ENCODE measurements at regions not wholly inside any gene's neighbourhood (a gene's known extent, or its start where the extent isn't known, plus 50 kb on each side); places are given as distances from the start of the nearest gene placed in this dataset.
"Not testable (repeated sequence)": the region's sequence is repeated elsewhere in the genome, so short reads cannot be mapped to it uniquely, and the experiment has no call there.

- not testable (repeated sequence) for DNase-seq
Measured at GRCh38 chr1:232717911-232718310, 87.3 kb upstream of the MAP10 start.

DNA sequence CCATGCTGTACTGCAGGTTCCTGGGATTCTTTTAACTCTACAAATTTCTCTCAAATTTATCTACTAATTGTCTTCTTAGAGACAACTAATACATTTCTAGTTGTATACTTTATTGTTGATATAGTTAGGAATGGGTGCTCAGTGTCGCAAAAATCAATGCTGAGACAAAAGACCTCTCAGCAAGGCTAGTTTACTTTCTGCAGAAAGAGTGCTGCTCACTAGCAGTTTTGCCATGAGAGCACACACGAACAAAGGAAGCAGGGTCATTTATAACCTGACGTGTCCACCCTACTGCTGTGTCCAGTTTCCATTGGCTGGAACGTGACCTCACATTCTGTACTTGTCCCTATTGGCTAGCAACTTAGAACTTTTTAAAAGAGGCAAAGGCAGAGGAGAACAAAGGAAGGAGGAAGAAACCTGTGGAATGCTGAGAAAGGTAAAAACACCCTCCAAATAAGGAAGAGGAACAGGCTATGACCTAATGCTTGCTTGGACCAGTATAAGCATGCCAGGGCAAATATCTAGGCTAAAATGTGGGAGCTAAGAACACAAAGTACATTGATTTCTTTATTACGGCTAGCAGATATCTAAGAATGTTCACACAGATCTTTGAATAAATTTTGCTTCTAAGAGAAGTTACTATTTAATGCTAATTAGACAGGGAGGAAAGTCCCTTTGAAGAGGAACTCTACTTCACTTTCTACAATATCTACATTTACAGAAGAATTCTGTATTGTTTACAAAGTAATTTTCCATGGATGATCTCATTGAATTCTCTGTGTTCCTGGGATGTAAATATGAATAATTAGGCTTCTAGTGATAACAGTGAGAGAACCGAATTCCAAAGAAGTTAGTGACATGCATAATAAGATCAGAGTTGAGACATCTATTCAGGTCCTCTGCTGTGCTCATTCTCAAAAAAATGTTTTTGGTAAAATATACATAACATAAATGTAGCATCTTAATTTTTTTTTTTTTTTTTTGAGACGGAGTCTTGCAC, 86.0 kb upstream of the MAP10 start:
- no peak for DNase-seq

- no peak for DNase-seq
Measured at GRCh38 chr1:232722626-232723025, 82.6 kb upstream of the MAP10 start.

DNA sequence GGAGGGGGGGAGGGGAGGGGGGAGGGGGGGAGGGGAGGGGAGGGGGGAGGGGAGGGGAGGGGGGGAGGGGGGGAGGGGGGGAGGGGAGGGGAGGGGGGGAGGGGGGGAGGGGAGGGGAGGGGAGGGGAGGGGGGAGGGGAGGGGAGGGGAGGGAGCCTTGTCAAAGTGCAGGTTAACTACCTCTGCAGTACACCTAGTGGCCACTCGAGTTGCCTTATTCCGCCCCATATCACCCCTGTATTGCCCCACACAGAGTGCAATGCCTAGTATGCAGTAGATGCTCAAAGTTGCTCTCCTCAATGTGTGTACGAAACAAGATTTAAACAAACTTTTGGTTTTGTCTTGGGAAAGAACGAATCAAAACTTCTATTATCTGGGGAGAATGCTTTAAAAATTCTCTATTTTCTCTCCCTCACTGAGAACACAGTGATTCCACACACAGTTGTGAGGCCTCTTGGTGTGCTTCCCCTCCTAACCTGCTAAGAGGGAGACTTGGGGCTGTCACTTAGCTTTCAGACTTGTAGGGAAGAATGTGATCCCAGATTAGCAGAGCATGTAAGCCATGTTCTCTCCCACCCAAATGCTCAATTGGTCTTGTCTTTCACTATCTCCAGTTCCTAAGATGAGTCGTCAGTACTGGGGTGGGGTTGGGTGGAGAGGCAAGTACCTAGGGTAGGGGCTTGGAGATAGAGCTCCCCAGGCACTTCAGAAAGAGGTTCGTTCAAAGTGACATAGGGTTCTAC, 79.7 kb upstream of the MAP10 start:
- no peak for DNase-seq

DNA sequence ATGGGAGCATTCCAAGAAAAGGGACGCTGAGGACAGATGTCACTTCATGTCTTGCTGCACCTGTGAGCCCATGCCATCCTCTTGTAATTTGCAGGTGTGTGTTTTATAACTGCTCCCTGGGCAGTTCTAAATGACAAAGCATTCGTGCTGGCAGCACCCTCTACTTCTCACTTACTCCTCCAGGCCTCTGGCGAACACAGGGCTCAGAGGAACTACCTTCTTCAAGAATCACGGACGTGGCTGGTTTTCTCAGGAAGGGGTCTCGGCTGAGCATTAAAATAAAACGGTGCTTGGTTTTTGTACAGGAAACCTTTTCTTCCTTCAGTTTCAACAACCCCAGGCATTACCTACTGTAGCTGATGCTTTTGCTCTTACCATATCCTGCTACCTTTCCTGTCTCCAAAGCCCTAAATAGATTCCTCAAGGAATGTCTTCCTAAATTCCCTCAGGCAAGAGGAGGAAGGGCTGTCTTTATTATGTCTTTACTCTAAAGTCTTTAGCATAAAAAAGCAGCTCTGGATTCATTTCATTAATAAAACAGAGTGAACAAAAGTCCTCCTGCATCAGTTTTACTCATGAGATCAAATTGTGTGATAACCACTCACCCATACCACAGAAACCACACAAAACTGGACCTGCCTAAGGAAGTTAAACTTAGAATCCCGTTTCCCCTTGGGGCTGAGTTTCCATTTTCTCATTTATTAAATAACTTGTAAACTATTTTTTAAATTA, 79.0 kb upstream of the MAP10 start:
- peak; percentile 20 for DNase-seq

GRCh38 chr1:232728507-232729263, 76.5 kb upstream of the MAP10 start:
- no peak for DNase-seq

- DNase-seq: no peak
Measured at GRCh38 chr1:232732344-232732910, 72.8 kb upstream of the MAP10 start.

DNA sequence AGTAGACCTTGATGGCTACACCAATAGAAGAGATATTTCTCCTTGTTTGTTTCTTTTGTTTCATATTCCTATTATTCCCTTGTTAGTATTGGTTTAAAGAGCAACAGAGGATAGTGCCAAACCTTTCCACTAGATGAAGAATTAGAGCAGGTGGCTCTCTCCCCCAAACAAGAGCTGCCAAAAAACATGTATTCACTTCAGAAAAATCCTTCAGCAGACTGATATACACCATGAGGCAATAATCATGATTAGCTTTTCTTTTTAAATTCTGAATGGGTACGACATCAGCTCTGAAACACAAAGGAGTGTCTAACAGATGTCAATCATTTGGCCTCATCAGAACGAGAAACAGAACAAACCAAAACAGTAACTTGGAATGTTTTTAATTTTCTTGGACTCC, 67.3 kb upstream of the MAP10 start:
- no peak for DNase-seq

- no peak for DNase-seq
Measured at GRCh38 chr1:232743999-232744398, 61.2 kb upstream of the MAP10 start.

DNA sequence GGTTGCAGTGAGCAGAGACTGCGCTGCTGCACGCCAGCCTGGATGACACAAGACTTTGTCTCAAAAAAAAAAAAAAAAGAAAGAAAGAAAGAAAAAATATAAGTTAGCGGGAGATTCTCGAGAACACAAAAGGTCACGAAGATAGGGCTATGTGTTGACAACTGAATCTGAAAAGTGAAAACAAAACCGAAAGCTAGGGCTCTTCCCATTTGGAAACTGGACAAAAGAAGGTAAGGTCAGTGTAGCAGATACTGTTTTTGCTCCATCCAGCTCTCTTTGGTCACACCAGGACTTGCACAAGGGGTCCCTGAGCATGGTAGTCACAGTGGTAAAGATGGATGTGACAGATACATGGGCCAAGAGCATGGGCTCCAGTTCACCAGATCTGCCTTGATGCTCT, 60.4 kb upstream of the MAP10 start:
- no peak for DNase-seq

DNA sequence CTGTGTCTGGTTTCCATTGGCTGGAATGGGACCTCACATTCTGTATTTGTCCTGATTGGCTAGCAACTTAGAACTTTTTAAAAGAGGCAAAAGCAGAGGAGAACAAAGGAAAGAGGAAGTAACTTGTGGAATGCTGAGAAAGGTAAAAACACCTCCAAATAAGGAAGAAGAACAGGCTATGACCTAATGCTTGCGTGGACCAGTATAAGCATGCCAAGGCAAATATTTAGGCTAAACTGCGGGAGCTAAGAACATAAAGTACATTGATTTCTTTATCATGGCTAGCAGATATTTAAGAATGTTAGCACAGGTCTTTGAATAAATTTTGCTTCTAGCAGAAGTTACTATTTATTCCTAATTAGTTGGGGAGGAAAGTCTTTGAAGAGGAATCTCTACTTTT, 59.5 kb upstream of the MAP10 start:
- DNase-seq: not testable (repeated sequence)

- DNase-seq: no peak
Measured at GRCh38 chr1:232748910-232749368, 56.3 kb upstream of the MAP10 start.

DNA sequence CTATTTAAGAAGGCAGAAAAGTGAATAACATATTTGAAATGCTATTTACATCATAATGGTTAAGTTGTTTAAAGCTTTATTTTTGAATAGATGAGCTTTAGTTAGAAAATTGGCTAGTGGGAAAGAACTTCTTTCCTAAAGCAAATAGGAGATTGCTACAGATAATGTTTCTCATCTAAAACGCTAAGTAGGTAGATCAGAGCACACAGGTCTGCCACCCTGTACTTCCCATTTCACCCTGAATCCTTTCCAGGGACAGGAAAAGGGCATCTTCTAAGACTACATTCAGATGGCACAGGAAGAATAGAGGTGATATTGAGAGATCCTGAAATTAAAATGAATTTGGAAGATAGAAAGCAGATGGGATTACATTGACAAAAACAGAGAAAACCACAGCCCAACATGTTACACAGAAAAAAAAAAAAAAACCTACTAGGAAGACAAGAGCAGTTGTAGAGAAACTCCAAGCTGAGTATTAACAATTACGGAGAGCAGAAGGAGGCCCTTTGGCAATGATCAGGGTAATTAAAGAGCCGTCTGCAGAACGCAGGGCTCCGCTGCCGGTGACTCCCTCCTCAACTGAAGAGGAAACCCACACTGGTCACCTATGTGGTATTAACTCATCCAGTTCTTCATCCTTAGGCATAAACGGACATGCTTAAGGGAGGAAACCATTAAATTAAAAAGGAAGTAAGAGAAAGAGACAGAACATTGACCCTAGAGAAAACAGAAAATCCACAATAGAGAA, 53.6 kb upstream of the MAP10 start:
- DNase-seq: no peak

DNA sequence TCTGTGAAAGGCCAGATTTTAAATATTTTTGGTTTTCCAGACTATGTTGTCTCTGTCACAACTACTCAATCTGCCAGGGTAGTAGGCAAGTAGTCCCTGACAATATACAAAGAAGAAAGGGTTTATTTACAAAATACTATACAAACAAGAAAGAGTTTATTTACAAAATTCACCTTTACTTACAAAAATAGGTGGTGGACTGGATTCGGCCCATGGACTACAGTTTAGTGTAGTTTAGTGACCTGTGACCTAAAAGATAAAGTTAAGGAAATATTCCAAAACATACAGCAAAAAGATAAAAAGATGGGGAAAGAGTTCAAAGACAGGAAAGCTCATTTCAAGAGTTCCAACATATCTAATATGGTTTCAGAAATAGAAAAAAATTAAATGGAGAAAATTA, 52.9 kb upstream of the MAP10 start:
- DNase-seq: no peak

DNA sequence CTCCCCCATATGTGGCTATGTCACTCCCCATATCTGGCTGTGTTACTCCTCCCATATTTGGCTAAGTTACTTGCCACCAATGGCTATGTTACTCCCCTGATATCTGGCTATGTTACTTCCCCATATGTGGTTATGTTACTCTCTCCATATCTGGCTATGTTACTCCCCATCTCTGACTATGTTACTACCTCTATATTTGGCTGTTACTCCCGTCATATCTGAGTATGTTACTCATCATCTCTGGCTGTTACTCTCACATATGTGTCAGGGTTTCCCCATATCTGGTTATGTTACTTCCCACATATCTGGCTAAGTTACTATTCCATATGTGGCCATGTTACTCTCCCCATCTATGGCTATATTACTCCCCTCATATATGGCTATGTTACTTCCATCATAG, 50.3 kb upstream of the MAP10 start:
- DNase-seq: no peak

All from amniotic stem cell (primary cell).